SK-N-SH (cell line): ENCODE measurements at regions not wholly inside any gene's neighbourhood (a gene's known extent, or its start where the extent isn't known, plus 50 kb on each side); places are given as distances from the start of the nearest gene placed in this dataset.

Experiments used
- CTCF ChIA-PET: fragments of 300-600, 350-600 bp; formaldehyde crosslinking; extraction: SDS; loops from one replicate; lab custom pipeline; 2021; lab: Yijun Ruan, JAX
- POLR2A ChIA-PET: fragments of 350-600 bp; sonication (Branson Sonifier 250); formaldehyde crosslinking; extraction: SDS; loops from one replicate; lab custom pipeline; 2020; ENCODE audit warnings: antibody characterized with exemption, inconsistent platforms; lab: Yijun Ruan, JAX
- DNase-seq: peaks from one replicate; pipeline ENCODE4 v3.0.0; 2012
- H2AFZ ChIP-seq: fragments of 200-600 bp; sonication (generic); 2 replicates; pipeline ENCODE4 v1.8.1; 2016; ENCODE audit warnings: antibody characterized with exemption, mild to moderate bottlenecking, low read depth
- H3F3A ChIP-seq: fragments of 200-600 bp; sonication (generic); replicated peaks from 2 replicates; pipeline ENCODE3; 2016; ENCODE audit warnings: antibody characterized with exemption, mild to moderate bottlenecking; ENCODE audit not compliant: insufficient read depth
- H3K27ac ChIP-seq, 2 experiments: fragments of 200-500 bp in 1 of 2; fragments of 200-600 bp in 1 of 2; sonication (Bioruptor generic) in 1 of 2; sonication (generic), shearing (Covaris generic) in 1 of 2; 2 replicates each; pipeline versions ENCODE4 v1.5.1 to v1.6.1; 2014 to 2016; ENCODE audit warnings: low read depth in 2 of 2, inconsistent platforms in 1 of 2, low read length in 1 of 2, mild to moderate bottlenecking in 1 of 2, mixed read lengths in 1 of 2
- H3K27me3 ChIP-seq: fragments of 200-600 bp; sonication (generic), shearing (Covaris generic); 2 replicates; pipeline ENCODE4 v1.6.1; 2016; ENCODE audit warnings: mixed run types; ENCODE audit not compliant: insufficient read depth
- H3K36me3 ChIP-seq, 2 experiments: fragments of 200-500 bp in 1 of 2; fragments of 200-600 bp in 1 of 2; sonication (Bioruptor generic) in 1 of 2; sonication (generic) in 1 of 2; replicated peaks in 1 of 2; 2 replicates each; pipeline versions ENCODE3 to v1.5.1; 2014 to 2016; ENCODE audit warnings: low read length in 1 of 2, mild to moderate bottlenecking in 1 of 2; ENCODE audit not compliant: insufficient read depth in 2 of 2, control insufficient read depth in 1 of 2
- H3K4me1 ChIP-seq, 2 experiments: fragments of 200-500 bp in 1 of 2; fragments of 200-600 bp in 1 of 2; sonication (Bioruptor generic) in 1 of 2; sonication (generic), shearing (Covaris generic) in 1 of 2; 2 replicates each; pipeline versions ENCODE4 v1.5.1 to v1.6.1; 2014 to 2016; ENCODE audit warnings: low read depth in 1 of 2, low read length in 1 of 2, mixed run types in 1 of 2; ENCODE audit not compliant: insufficient read depth in 2 of 2, control insufficient read depth in 1 of 2
- H3K4me2 ChIP-seq: fragments of 200-600 bp; sonication (generic), shearing (Covaris generic); 2 replicates; pipeline ENCODE4 v1.6.1; 2017; ENCODE audit warnings: mixed run types
- H3K4me3 ChIP-seq, 2 experiments: fragments of 200-500 bp in 1 of 2; fragments of 200-600 bp in 1 of 2; sonication (Bioruptor generic) in 1 of 2; sonication (generic), shearing (Covaris generic) in 1 of 2; 2 replicates each; pipeline versions ENCODE4 v1.5.1 to v1.8.1; 2014 to 2016; ENCODE audit warnings: low read depth in 2 of 2, inconsistent platforms in 1 of 2, low read length in 1 of 2, mild to moderate bottlenecking in 1 of 2, mixed read lengths in 1 of 2, moderate library complexity in 1 of 2
- H3K79me2 ChIP-seq: fragments of 200-600 bp; sonication (generic); 2 replicates; pipeline ENCODE4 v1.8.1; 2017; ENCODE audit warnings: mild to moderate bottlenecking; ENCODE audit not compliant: insufficient read depth
- H3K9ac ChIP-seq: fragments of 200-600 bp; sonication (generic); 2 replicates; pipeline ENCODE4 v1.6.1; 2017; ENCODE audit warnings: mixed run types
- H3K9me2 ChIP-seq: fragments of 200-600 bp; sonication (generic); 2 replicates; pipeline ENCODE4 v1.6.1; 2017; ENCODE audit warnings: mixed run types
- H3K9me3 ChIP-seq: fragments of 200-600 bp; sonication (generic); 2 replicates; pipeline ENCODE4 v1.6.1; 2017; ENCODE audit warnings: mixed run types, mild to moderate bottlenecking, moderate library complexity
- H4K20me1 ChIP-seq: fragments of 200-600 bp; sonication (generic); 2 replicates; pipeline ENCODE4 v1.6.1; 2017; ENCODE audit warnings: mild to moderate bottlenecking, mixed run types; ENCODE audit not compliant: insufficient read depth
- EP300 ChIP-seq, 2 experiments: IDR thresholded peaks; 2 replicates each; pipeline versions ENCODE4 v1.4.0 to v1.6.1; 2012; ENCODE audit warnings: borderline replicate concordance in 1 of 2, low read depth in 1 of 2, low read length in 1 of 2
- EZH2phosphoT487 ChIP-seq: fragments of 200-600 bp; sonication (generic); IDR thresholded peaks from 2 replicates; pipeline ENCODE4 v1.6.1; 2017; ENCODE audit warnings: low read depth, mixed run types, mild to moderate bottlenecking, antibody characterized with exemption, moderate library complexity, borderline replicate concordance
- FOXJ3 ChIP-seq: sonication (generic); formaldehyde crosslinking; IDR thresholded peaks from 2 replicates; pipeline ENCODE4 v1.5.1; 2020; ENCODE audit warnings: mild to moderate bottlenecking, missing genetic modification reagents
- FOXM1 ChIP-seq: IDR thresholded peaks from 2 replicates; pipeline ENCODE4 v1.4.0; 2012; ENCODE audit warnings: low read depth, mild to moderate bottlenecking
- GABPA ChIP-seq: IDR thresholded peaks from 2 replicates; pipeline ENCODE4 v1.4.0; 2012; ENCODE audit warnings: low read depth, mild to moderate bottlenecking
- POLR2AphosphoS5 ChIP-seq: IDR thresholded peaks from 2 replicates; pipeline ENCODE4 v1.6.1; 2012; ENCODE audit warnings: low read depth, low read length
- RAD21 ChIP-seq: IDR thresholded peaks from 2 replicates; pipeline ENCODE4 v1.6.1; 2012; ENCODE audit warnings: mild to moderate bottlenecking, low read length
- SMC3 ChIP-seq: IDR thresholded peaks from 2 replicates; pipeline ENCODE4 v1.6.1; 2012; ENCODE audit warnings: low read depth, low read length, improper control_type of control experiment
- TEAD4 ChIP-seq: IDR thresholded peaks from 2 replicates; pipeline ENCODE4 v1.4.0; 2012; ENCODE audit warnings: mild to moderate bottlenecking, borderline replicate concordance; ENCODE audit not compliant: insufficient read depth
- YY1 ChIP-seq: IDR thresholded peaks from 2 replicates; pipeline ENCODE4 v1.4.0; 2012; ENCODE audit warnings: low read depth, mild to moderate bottlenecking
- WGBS: methylation state at CpG from one replicate; pipeline ENCODE4 v1.1.6; 2017; ENCODE audit warnings: low lambda C conversion rate; 5-methylcytosine and 5-hydroxymethylcytosine counted together
- TF ChIP-seq, protein P1 (sequence below): IDR thresholded peaks from 2 replicates; pipeline ENCODE4; 2012
- TF ChIP-seq, protein P2 (sequence below): fragments of 200-600 bp; sonication (generic); IDR thresholded peaks from 2 replicates; pipeline ENCODE4 v1.6.1; 2017; ENCODE audit warnings: antibody characterized with exemption, mild to moderate bottlenecking, moderate library complexity
- TF ChIP-seq, protein P3 (sequence below): fragments of 150-350 bp; IDR thresholded peaks from 2 replicates; pipeline ENCODE4 v1.6.1; 2016; ENCODE audit warnings: mild to moderate bottlenecking, low read depth, low read length
- TF ChIP-seq, protein P4 (sequence below): IDR thresholded peaks from 2 replicates; pipeline ENCODE4 v1.4.0; 2012; ENCODE audit warnings: low read depth, borderline replicate concordance
- TF ChIP-seq, protein P5 (sequence below): IDR thresholded peaks from 2 replicates; pipeline ENCODE4 v1.4.0; 2012; ENCODE audit warnings: low read depth, borderline replicate concordance
- TF ChIP-seq, protein P6 (sequence below): IDR thresholded peaks from 2 replicates; pipeline ENCODE4 v1.6.1; 2012; ENCODE audit warnings: mild to moderate bottlenecking, low read depth, low read length, moderate library complexity

DNA sequence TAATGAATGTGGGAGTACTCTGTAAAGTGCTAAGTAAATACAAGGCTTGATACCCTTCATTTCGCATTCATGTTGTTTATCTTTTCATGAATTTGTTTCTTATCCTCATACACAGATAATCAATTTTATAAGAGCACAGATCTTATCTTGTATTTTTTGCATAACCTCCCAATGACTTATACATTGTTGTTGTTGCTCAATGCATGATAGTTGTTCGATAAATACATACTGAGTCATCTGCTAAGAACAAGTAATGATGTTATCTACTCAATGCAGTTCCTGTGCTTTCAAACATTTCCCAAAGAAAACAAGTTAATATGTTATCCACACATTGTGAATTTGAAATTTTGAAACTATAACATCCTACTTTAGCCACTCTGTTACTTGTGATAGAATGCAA, 60.7 kb downstream of the TAF11L14 start:
- Histone ChIP-seq H3K79me2 (no peaks in the 10 kb centered on the region), H4K20me1 (no peaks in the 10 kb centered on the region), H3K27me3 (no peaks in the 10 kb centered on the region), H3K4me1 (no peaks in the 10 kb centered on the region), H3K4me3 (no peak overlapping the region), H2AFZ (no peak overlapping the region), H3K9ac (no peak overlapping the region), H3K9me2 (no peaks in the 10 kb centered on the region), H3K9me3 (no peaks in the 10 kb centered on the region), H3K36me3 (no peaks in the 10 kb centered on the region), H3K4me2 (no peak overlapping the region), H3F3A (no peaks in the 10 kb centered on the region), H3K27ac (no peak overlapping the region)
- ChIA-PET CTCF (no interaction called here), POLR2A (no interaction called here)
- no peak for TF ChIP-seq FOXM1
- no peak for TF ChIP-seq YY1
- TF ChIP-seq POLR2AphosphoS5: no peak
- TF ChIP-seq FOXJ3 (CRISPR knock-in tag): no peak
- no peak for TF ChIP-seq RAD21
- no peak for TF ChIP-seq TEAD4
- TF ChIP-seq, protein P1, sequence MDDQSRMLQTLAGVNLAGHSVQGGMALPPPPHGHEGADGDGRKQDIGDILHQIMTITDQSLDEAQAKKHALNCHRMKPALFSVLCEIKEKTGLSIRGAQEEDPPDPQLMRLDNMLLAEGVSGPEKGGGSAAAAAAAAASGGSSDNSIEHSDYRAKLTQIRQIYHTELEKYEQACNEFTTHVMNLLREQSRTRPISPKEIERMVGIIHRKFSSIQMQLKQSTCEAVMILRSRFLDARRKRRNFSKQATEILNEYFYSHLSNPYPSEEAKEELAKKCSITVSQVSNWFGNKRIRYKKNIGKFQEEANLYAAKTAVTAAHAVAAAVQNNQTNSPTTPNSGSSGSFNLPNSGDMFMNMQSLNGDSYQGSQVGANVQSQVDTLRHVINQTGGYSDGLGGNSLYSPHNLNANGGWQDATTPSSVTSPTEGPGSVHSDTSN: no peak
- TF ChIP-seq, protein P2, sequence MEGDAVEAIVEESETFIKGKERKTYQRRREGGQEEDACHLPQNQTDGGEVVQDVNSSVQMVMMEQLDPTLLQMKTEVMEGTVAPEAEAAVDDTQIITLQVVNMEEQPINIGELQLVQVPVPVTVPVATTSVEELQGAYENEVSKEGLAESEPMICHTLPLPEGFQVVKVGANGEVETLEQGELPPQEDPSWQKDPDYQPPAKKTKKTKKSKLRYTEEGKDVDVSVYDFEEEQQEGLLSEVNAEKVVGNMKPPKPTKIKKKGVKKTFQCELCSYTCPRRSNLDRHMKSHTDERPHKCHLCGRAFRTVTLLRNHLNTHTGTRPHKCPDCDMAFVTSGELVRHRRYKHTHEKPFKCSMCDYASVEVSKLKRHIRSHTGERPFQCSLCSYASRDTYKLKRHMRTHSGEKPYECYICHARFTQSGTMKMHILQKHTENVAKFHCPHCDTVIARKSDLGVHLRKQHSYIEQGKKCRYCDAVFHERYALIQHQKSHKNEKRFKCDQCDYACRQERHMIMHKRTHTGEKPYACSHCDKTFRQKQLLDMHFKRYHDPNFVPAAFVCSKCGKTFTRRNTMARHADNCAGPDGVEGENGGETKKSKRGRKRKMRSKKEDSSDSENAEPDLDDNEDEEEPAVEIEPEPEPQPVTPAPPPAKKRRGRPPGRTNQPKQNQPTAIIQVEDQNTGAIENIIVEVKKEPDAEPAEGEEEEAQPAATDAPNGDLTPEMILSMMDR: no peak
- TF ChIP-seq EZH2phosphoT487: no peak
- no peak for TF ChIP-seq EP300 (IDR thresholded peaks at IDR 0.05; ENCODE audit: borderline replicate concordance in 1 of 2, low read depth in 1 of 2, low read length in 1 of 2)
- WGBS: 2% methylated on average over 2 of the region's 2 CpGs
- no peak for DNase-seq

DNA sequence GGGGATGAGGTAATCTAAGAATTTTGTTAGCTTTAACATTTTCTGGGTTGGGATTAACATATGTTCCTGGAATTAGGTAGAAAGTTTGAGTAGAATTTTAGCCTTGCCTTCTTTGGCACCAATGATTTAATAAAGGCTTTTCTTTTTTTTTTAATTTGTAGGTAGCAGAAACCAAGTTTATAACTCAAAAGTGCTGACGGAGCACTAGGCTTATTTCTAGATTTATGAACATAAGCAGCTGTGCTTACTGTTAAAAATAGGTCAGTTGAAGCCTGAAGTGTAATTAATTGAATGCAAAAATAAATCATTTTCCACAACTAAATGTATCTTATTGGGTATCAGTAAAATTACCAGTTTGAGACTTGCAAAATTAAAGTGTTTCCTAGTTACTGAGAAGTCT, 62.4 kb downstream of the TAF11L14 start:
- H3K4me3 ChIP-seq: no peak overlapping the region
- CTCF ChIA-PET: no interaction called here
- no peaks in the 10 kb centered on the region for H3K79me2 ChIP-seq
- H3K9ac ChIP-seq: no peak overlapping the region
- H3K4me1 ChIP-seq: no peaks in the 10 kb centered on the region
- H3K27ac ChIP-seq: no peak overlapping the region
- H3K9me2 ChIP-seq: no peaks in the 10 kb centered on the region
- H2AFZ ChIP-seq: no peak overlapping the region
- POLR2A ChIA-PET: no interaction called here
- H3K36me3 ChIP-seq: no peaks in the 10 kb centered on the region
- no peaks in the 10 kb centered on the region for H3K9me3 ChIP-seq
- no peaks in the 10 kb centered on the region for H4K20me1 ChIP-seq
- no peaks in the 10 kb centered on the region for H3K27me3 ChIP-seq
- no peak for DNase-seq
- 13% methylated on average over 1 of the region's 1 CpG for WGBS
- H3K4me2 ChIP-seq: no peak overlapping the region
- H3F3A ChIP-seq: no peaks in the 10 kb centered on the region
- TF ChIP-seq, protein P3, sequence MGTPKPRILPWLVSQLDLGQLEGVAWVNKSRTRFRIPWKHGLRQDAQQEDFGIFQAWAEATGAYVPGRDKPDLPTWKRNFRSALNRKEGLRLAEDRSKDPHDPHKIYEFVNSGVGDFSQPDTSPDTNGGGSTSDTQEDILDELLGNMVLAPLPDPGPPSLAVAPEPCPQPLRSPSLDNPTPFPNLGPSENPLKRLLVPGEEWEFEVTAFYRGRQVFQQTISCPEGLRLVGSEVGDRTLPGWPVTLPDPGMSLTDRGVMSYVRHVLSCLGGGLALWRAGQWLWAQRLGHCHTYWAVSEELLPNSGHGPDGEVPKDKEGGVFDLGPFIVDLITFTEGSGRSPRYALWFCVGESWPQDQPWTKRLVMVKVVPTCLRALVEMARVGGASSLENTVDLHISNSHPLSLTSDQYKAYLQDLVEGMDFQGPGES: no peak
- TF ChIP-seq, protein P4, sequence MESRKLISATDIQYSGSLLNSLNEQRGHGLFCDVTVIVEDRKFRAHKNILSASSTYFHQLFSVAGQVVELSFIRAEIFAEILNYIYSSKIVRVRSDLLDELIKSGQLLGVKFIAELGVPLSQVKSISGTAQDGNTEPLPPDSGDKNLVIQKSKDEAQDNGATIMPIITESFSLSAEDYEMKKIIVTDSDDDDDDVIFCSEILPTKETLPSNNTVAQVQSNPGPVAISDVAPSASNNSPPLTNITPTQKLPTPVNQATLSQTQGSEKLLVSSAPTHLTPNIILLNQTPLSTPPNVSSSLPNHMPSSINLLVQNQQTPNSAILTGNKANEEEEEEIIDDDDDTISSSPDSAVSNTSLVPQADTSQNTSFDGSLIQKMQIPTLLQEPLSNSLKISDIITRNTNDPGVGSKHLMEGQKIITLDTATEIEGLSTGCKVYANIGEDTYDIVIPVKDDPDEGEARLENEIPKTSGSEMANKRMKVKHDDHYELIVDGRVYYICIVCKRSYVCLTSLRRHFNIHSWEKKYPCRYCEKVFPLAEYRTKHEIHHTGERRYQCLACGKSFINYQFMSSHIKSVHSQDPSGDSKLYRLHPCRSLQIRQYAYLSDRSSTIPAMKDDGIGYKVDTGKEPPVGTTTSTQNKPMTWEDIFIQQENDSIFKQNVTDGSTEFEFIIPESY: no peak
- TF ChIP-seq TEAD4: no peak
- TF ChIP-seq SMC3: no peak
- TF ChIP-seq, protein P5, sequence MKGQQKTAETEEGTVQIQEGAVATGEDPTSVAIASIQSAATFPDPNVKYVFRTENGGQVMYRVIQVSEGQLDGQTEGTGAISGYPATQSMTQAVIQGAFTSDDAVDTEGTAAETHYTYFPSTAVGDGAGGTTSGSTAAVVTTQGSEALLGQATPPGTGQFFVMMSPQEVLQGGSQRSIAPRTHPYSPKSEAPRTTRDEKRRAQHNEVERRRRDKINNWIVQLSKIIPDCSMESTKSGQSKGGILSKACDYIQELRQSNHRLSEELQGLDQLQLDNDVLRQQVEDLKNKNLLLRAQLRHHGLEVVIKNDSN: no peak
- TF ChIP-seq, protein P1: no peak
- TF ChIP-seq, protein P6, sequence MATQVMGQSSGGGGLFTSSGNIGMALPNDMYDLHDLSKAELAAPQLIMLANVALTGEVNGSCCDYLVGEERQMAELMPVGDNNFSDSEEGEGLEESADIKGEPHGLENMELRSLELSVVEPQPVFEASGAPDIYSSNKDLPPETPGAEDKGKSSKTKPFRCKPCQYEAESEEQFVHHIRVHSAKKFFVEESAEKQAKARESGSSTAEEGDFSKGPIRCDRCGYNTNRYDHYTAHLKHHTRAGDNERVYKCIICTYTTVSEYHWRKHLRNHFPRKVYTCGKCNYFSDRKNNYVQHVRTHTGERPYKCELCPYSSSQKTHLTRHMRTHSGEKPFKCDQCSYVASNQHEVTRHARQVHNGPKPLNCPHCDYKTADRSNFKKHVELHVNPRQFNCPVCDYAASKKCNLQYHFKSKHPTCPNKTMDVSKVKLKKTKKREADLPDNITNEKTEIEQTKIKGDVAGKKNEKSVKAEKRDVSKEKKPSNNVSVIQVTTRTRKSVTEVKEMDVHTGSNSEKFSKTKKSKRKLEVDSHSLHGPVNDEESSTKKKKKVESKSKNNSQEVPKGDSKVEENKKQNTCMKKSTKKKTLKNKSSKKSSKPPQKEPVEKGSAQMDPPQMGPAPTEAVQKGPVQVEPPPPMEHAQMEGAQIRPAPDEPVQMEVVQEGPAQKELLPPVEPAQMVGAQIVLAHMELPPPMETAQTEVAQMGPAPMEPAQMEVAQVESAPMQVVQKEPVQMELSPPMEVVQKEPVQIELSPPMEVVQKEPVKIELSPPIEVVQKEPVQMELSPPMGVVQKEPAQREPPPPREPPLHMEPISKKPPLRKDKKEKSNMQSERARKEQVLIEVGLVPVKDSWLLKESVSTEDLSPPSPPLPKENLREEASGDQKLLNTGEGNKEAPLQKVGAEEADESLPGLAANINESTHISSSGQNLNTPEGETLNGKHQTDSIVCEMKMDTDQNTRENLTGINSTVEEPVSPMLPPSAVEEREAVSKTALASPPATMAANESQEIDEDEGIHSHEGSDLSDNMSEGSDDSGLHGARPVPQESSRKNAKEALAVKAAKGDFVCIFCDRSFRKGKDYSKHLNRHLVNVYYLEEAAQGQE: no peak
- no peak for TF ChIP-seq GABPA
